DND-41 (cell line): ENCODE measurements at regions not wholly inside any gene's neighbourhood (a gene's known extent, or its start where the extent isn't known, plus 50 kb on each side); places are given as distances from the start of the nearest gene placed in this dataset.

Source experiments
- ATAC-seq: fragments of 200-7000 bp; cut with Tn5 transposase; 3 replicates; pipeline ENCODE4 v1.9.1; 2021; ENCODE audit warnings: low read depth; ENCODE audit not compliant: insufficient read depth
- DNase-seq: peaks from one replicate; pipeline ENCODE4 v3.0.0-alpha.2; 2020
- H2AFZ ChIP-seq: 2 replicates; pipeline ENCODE4 v1.6.0; 2012; ENCODE audit warnings: low read depth, low read length
- H3K27ac ChIP-seq: 2 replicates; pipeline ENCODE4 v1.5.1; 2012; ENCODE audit warnings: low read length, inconsistent platforms
- H3K27me3 ChIP-seq: fragments of 200-600 bp; sonication (generic); 2 replicates; pipeline ENCODE4 v1.6.0; 2012; ENCODE audit warnings: low read length, mild to moderate bottlenecking, inconsistent platforms; ENCODE audit not compliant: insufficient read depth, poor library complexity
- H3K36me3 ChIP-seq: 2 replicates; pipeline ENCODE4 v1.5.1; 2012; ENCODE audit warnings: low read length, inconsistent platforms; ENCODE audit not compliant: insufficient read depth
- H3K4me1 ChIP-seq: 2 replicates; pipeline ENCODE4 v1.5.1; 2012; ENCODE audit warnings: mild to moderate bottlenecking, low read length; ENCODE audit not compliant: insufficient read depth
- H3K4me2 ChIP-seq: 2 replicates; pipeline ENCODE4 v1.6.0; 2012; ENCODE audit warnings: mild to moderate bottlenecking, moderate library complexity, low read length, inconsistent platforms; ENCODE audit not compliant: insufficient read depth
- H3K4me3 ChIP-seq, 2 experiments: fragments of 200-600 bp in 1 of 2; shearing (Covaris generic) in 1 of 2; 2 replicates each; pipeline ENCODE4 v1.5.1; 2012 to 2016; ENCODE audit warnings: inconsistent platforms in 2 of 2, low read length in 2 of 2, mild to moderate bottlenecking in 2 of 2, low read depth in 1 of 2, moderate library complexity in 1 of 2
- H3K79me2 ChIP-seq: 2 replicates; pipeline ENCODE4 v1.6.0; 2012; ENCODE audit warnings: low read length, inconsistent platforms; ENCODE audit not compliant: insufficient read depth
- H3K9ac ChIP-seq: 2 replicates; pipeline ENCODE4 v1.6.0; 2012; ENCODE audit warnings: low read depth, mild to moderate bottlenecking, inconsistent platforms, low read length, moderate library complexity
- H3K9me3 ChIP-seq: 2 replicates; pipeline ENCODE4 v1.5.1; 2012; ENCODE audit warnings: low read length, moderate library complexity, mild to moderate bottlenecking, inconsistent platforms; ENCODE audit not compliant: insufficient read depth, severe bottlenecking
- H4K20me1 ChIP-seq: 2 replicates; pipeline ENCODE4 v1.6.0; 2012; ENCODE audit warnings: low read length; ENCODE audit not compliant: insufficient read depth
- EZH2 ChIP-seq: IDR thresholded peaks from 3 replicates; pipeline ENCODE4 v1.6.1; 2012; ENCODE audit warnings: borderline replicate concordance, low read depth, mild to moderate bottlenecking, moderate library complexity, low read length, inconsistent platforms; ENCODE audit not compliant: severe bottlenecking
- TF ChIP-seq, protein P1 (sequence below): IDR thresholded peaks from 2 replicates; pipeline ENCODE4 v1.5.1; 2012; ENCODE audit warnings: borderline replicate concordance, low read length, moderate library complexity, mild to moderate bottlenecking; ENCODE audit not compliant: poor library complexity, severe bottlenecking; ENCODE audit errors: extremely low read depth

- no peaks in the 10 kb centered on the region for H3K79me2 ChIP-seq
- ATAC-seq = no peak
These were observed 141.1 kb upstream of the EEF1E1 start for GRCh38 chr6:8243475-8243874.

DNA sequence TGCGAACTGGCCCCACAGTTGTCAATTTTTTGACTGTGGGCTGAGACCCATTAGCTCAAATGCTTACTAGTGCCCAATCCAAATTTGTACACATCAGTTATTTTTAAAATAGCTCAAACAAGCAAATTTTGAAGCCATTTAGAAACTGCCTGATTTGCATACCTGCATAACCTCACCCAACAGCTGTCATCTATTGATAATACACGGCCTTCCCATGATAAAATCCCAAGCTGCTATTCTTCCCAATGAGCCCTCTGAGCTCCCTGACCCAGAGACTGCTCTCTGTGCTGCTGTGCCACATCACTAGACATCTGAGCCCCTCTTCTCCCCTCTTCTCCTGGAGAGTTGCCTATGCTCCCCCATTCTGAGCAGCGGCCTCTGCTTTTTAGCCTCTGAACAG, 140.5 kb upstream of the EEF1E1 start:
- H2AFZ ChIP-seq = no peak overlapping the region
- no peak overlapping the region for H3K4me2 ChIP-seq

More at GRCh38 chr6:8243475-8243874, 141.1 kb upstream of the EEF1E1 start:
- no peak overlapping the region for H3K9ac ChIP-seq
- no peaks in the 10 kb centered on the region for H3K36me3 ChIP-seq
- no peak overlapping the region for H3K4me2 ChIP-seq
- H3K4me3 ChIP-seq = no peak overlapping the region
- no peaks in the 10 kb centered on the region for H4K20me1 ChIP-seq
- no peaks in the 10 kb centered on the region for H3K9me3 ChIP-seq
- no peak overlapping the region for H3K27ac ChIP-seq
- H3K27me3 ChIP-seq = no peaks in the 10 kb centered on the region
- H2AFZ ChIP-seq = no peak overlapping the region
- TF ChIP-seq, protein P1, sequence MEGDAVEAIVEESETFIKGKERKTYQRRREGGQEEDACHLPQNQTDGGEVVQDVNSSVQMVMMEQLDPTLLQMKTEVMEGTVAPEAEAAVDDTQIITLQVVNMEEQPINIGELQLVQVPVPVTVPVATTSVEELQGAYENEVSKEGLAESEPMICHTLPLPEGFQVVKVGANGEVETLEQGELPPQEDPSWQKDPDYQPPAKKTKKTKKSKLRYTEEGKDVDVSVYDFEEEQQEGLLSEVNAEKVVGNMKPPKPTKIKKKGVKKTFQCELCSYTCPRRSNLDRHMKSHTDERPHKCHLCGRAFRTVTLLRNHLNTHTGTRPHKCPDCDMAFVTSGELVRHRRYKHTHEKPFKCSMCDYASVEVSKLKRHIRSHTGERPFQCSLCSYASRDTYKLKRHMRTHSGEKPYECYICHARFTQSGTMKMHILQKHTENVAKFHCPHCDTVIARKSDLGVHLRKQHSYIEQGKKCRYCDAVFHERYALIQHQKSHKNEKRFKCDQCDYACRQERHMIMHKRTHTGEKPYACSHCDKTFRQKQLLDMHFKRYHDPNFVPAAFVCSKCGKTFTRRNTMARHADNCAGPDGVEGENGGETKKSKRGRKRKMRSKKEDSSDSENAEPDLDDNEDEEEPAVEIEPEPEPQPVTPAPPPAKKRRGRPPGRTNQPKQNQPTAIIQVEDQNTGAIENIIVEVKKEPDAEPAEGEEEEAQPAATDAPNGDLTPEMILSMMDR = no peak
- TF ChIP-seq EZH2 = no peak
- no peak for DNase-seq
- H3K4me1 ChIP-seq = no peaks in the 10 kb centered on the region

GRCh38 chr6:8240301-8240700, 138.0 kb upstream of the EEF1E1 start:
- Histone ChIP-seq H3K79me2 (no peaks in the 10 kb centered on the region), H2AFZ (no peak overlapping the region), H3K36me3 (no peaks in the 10 kb centered on the region), H4K20me1 (no peaks in the 10 kb centered on the region), H3K27me3 (no peaks in the 10 kb centered on the region), H3K9ac (no peak overlapping the region), H3K4me3 (no peak overlapping the region), H3K27ac (no peak overlapping the region), H3K4me2 (no peak overlapping the region), H3K4me1 (no peaks in the 10 kb centered on the region), H3K9me3 (no peaks in the 10 kb centered on the region)
- DNase-seq = no peak
- ATAC-seq = no peak
- TF ChIP-seq, protein P1 = no peak
- no peak for TF ChIP-seq EZH2

More for the DNA sequence above, 140.5 kb upstream of the EEF1E1 start:
- Histone ChIP-seq H3K9ac (no peak overlapping the region), H3K4me1 (no peaks in the 10 kb centered on the region), H3K4me3 (no peak overlapping the region), H4K20me1 (no peaks in the 10 kb centered on the region), H3K9me3 (no peaks in the 10 kb centered on the region), H3K27me3 (no peaks in the 10 kb centered on the region), H3K27ac (no peak overlapping the region), H3K79me2 (no peaks in the 10 kb centered on the region), H3K36me3 (no peaks in the 10 kb centered on the region)
- no peak for DNase-seq
- TF ChIP-seq, protein P1 = no peak
- TF ChIP-seq EZH2 = no peak
- no peak for ATAC-seq
